ENCODE measurements at regions not wholly inside any gene's neighbourhood (a gene's known extent, or its start where the extent isn't known, plus 50 kb on each side); places are given as distances from the start of the nearest gene placed in this dataset.

- no peak for DNase-seq
Measured at GRCh38 chr6:100266494-100267401, 198.0 kb downstream of the SIM1 start.

GRCh38 chr6:100262086-100262485, 202.6 kb downstream of the SIM1 start:
- no peak for DNase-seq

GRCh38 chr6:100261486-100261885, 203.2 kb downstream of the SIM1 start:
- no peak for DNase-seq

GRCh38 chr6:100260584-100260983, 204.1 kb downstream of the SIM1 start:
- DNase-seq = no peak

- DNase-seq = no peak
Measured at GRCh38 chr6:100259865-100260264, 204.9 kb downstream of the SIM1 start.

GRCh38 chr6:100258752-100259151, 206.0 kb downstream of the SIM1 start:
- no peak for DNase-seq

- DNase-seq = peak; percentile 56
Measured at GRCh38 chr6:100257793-100258395, 206.8 kb downstream of the SIM1 start.

GRCh38 chr6:100255701-100256100, 209.0 kb downstream of the SIM1 start:
- no peak for DNase-seq

- DNase-seq = no peak
Measured at GRCh38 chr6:100247123-100247522, 217.6 kb downstream of the SIM1 start.

GRCh38 chr6:100246206-100246605, 218.5 kb downstream of the SIM1 start:
- DNase-seq = no peak

GRCh38 chr6:100240798-100241197, 223.9 kb downstream of the SIM1 start:
- no peak for DNase-seq

- no peak for DNase-seq
Measured at GRCh38 chr6:100237821-100238220, 226.9 kb downstream of the SIM1 start.

- DNase-seq = no peak
Measured at GRCh38 chr6:100236389-100236788, 228.3 kb downstream of the SIM1 start.

GRCh38 chr6:100235631-100236030, 229.1 kb downstream of the SIM1 start:
- no peak for DNase-seq

GRCh38 chr6:100234625-100235024, 230.1 kb downstream of the SIM1 start:
- DNase-seq = no peak

- no peak for DNase-seq
Measured at GRCh38 chr6:100232781-100233573, 231.7 kb downstream of the SIM1 start.

- no peak for DNase-seq
Measured at GRCh38 chr6:100230953-100231316, 233.8 kb downstream of the SIM1 start.

GRCh38 chr6:100230115-100230952, 234.4 kb downstream of the SIM1 start:
- no peak for DNase-seq

GRCh38 chr6:100229512-100229911, 235.2 kb downstream of the SIM1 start:
- DNase-seq = no peak

- DNase-seq = no peak
Measured at GRCh38 chr6:100228834-100229441, 234.9 kb upstream of the MCHR2 start.

- no peak for DNase-seq
Measured at GRCh38 chr6:100228437-100228833, 234.4 kb upstream of the MCHR2 start.

GRCh38 chr6:100226811-100227210, 232.8 kb upstream of the MCHR2 start:
- no peak for DNase-seq
